GM19328 (cell line): ENCODE measurements at regions not wholly inside any gene's neighbourhood (a gene's known extent, or its start where the extent isn't known, plus 50 kb on each side); places are given as distances from the start of the nearest gene placed in this dataset.

Experiments used
- ATAC-seq: cut with Tn5 transposase; IDR thresholded peaks from one replicate; pipeline ENCODE4 v1.9.1; 2021; ENCODE audit warnings: mild to moderate bottlenecking, moderate library complexity; ENCODE audit not compliant: unreplicated experiment

GRCh38 chr2:19750136-19750535, 151.6 kb downstream of the TTC32 start:
- no peak for ATAC-seq

DNA sequence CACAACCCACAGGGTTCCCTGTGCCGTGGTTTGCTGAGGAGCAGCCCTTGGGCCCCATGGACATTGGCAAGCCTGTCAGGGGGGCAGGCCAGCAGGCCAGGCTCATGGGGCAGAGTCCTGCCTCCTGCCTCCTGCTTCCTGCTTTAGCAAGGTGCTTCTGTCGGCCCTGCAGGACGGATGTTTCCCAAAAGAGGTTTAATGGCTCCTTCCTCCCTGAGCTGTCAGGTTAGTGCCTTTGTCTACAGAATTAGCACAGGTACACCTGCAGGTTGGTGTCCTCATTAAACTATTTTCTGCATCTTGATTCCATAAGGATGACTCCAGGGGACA, 152.3 kb downstream of the TTC32 start:
- ATAC-seq = no peak

- no peak for ATAC-seq
Observed at GRCh38 chr2:19748711-19749506, 152.9 kb downstream of the TTC32 start.

GRCh38 chr2:19748073-19748375, 153.8 kb downstream of the TTC32 start:
- no peak for ATAC-seq

DNA sequence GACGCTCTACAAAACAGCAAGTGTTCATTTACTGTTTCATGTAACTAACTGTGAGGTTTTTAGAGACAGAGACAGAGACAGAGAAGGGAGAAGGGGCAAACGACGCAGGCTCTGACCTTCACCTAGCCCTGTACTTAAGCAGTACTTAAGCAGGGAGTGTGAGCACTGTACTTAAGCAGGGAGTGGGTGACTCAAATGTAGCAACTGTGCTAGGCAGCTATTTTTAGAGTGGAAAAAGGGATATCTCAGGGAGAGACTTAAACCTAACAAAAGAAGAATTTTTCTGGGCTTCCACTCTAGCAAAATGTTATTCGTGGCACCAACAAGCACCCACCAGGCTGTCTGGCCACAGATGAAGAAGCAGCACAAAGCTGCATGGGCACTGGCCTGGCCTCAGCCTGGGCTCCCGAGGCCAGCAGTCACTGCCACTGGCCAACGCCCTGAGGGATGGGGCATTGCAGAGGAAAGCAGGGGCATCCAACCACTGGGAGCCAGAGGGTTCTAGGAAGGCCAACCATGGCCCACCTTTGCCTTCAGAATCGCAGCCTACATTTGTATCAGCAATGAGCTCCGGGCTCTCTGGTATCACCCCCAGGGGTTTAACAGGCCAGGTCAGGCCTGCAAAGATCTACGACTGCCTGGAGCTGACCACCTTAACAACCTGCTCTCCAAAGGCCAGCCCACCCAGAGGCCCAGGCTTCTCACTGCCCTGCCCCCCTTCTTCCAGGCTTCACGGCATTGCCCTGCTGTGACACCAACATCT, 154.3 kb downstream of the TTC32 start:
- ATAC-seq = no peak

DNA sequence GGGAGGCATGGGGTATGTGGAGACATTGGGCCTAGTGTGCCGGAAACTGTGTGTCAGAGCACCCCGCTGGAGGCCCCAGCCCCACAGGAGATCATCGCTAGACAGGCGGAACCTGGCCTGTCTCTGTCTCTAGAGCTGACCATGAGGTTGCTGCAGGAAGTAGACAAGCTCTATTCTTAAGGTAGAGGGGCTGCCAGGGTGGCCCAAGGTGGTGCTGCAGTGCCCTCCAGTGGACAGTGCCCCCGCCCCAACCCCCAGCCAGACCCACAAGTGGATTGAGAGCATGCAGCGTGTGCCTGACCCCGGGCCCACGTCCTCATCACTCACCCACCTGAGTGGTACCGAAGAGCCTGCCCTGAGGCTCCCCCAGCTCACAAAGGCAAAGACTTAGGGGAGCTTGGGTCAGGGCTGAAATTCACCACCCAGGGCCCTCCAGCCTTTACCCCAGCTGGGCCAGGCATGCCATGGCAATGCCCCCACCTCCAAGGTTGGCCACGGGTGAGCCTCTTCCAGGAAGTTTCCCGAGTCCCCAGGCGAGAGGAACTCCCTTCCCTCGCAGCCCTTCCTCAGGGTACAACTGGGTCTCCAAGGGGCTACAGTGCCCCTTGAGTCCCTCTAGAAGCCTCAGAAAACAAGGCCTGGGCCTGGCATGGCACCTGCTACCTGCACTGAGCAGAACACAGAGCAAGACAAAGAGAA, 155.0 kb downstream of the TTC32 start:
- ATAC-seq = no peak

GRCh38 chr2:19746137-19746600, 155.6 kb downstream of the TTC32 start:
- no peak for ATAC-seq

DNA sequence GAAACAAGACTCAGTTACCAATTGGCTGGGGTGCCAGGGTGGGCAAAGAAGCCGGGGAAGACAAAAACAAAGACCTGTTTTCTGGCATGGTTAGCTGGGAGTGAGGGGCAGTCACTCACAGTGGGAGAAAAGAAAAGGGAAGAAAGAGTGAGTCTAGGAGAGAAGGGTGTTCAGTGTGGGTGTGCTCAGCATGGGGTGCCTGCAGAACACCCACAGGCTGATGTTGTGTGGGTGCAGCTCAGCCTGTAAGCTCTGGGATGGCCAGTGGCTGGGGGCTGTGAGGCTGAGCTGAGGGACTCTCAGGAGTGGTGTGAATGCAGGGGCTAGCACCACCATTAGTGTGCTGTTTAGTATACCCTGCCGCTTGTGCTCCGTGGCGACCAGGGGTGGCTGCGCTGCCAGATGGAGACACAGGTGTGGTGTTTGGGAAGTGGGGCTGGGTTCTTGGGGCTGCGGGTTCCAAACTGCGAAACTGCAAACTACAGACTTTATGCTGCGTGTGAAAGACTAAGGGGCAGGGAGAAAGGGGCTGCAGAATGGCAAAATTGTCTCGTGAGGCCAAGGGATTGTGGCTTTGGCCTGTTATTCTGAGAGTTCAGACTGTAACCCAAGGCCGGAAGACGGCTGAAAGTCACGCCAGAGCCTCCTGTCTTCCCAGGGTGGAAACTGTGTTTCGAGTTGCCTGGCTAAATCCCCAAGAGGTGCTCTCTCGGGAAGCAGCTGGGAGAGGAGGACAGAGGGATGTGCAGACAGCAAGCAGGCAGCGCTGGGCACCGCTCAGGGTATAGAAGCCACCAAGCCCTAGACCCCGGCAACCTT, 156.3 kb downstream of the TTC32 start:
- no peak for ATAC-seq

- ATAC-seq = no peak
Observed at GRCh38 chr2:19744456-19745199, 157.2 kb downstream of the TTC32 start.

DNA sequence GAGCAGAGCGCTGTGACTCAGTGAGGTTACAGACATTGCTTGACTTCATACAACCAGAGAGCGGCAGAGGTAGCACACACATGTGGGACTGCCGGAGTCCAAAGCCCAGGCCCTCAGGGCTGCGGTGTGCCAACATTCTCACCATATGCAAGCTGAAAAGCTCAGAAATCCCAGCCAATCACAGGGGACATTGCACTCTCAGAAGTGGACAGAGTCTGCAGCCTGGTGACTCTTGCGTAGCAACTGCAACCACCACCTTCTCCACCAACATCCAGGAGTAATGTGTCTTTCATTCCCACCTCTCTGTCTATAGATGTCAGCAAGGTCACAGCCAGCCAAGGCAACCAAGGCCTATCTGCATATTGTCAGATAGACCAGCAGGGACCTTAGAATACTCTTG, 158.1 kb downstream of the TTC32 start:
- no peak for ATAC-seq

GRCh38 chr2:19742872-19743271, 158.9 kb downstream of the TTC32 start:
- ATAC-seq = no peak

DNA sequence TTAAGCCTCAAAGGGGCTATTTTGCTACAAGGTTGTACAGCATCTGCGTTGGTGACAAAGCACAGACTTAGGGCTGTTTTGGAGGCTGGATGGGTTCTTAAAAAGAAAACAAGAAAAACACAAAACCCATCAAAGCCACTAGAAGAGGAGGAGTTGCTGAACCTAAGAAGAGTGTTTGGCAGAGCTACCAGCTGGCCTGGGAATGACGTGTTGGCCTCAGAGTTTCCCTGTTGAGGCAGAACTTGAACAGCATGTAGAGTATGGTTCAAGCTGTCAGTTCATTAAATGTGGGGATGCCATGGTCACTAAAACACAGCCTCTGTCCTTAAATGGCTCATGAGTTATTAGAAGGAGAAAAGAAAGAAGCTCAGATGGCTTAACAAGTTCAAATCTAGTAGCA, 162.5 kb downstream of the TTC32 start:
- ATAC-seq = no peak

- no peak for ATAC-seq
Observed at GRCh38 chr2:19738707-19739106, 163.1 kb downstream of the TTC32 start.

DNA sequence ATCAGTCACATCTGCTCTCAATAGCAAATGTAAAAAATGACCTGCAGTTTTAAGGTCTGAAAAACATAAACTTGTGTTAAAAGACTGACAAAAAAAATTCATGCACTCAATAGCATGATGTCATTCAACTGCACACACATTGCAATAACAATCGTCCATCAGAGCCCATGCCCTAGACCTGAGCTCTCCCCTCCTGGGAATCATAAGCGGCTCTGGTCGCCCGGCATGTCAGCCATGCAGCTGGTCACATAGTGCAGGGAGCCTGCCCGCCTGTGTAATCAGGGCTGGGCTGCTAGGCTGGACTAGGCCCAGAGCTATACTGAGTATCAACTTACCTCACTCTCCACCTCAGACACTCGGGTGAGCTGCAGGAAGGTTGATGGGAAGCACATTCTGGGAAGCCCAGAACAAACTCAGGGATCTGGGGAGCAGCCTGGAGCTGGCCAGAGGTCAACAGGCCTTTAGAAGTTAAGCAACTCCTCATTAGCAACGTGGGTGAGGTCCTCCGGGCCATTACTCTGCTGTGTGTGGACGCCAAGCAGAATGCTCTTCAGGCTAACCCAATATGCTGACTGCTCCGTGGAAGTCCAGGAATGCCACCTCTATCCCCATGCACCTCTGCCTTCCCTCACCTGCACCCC, 165.5 kb downstream of the TTC32 start:
- ATAC-seq = no peak

GRCh38 chr2:19733951-19734425, 167.8 kb downstream of the TTC32 start:
- no peak for ATAC-seq

DNA sequence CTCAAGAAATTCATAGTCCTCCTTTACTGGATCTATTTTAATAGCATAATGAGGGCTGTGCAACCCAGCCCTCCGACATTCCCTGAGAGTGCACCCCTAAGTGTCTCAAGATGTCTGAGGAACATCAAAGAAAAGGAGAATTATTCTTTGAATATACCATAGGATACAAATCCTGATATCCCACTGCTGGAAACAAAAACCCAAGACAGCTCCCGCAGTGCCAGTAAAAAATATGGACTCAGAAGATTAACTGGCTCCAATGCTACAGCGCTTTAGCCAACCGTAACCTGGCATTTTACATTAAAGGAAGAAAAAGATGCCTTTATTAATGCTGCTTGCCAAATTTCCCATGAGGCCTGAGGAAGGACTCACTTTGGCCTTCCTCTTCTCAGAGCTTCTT, 168.4 kb downstream of the TTC32 start:
- no peak for ATAC-seq

DNA sequence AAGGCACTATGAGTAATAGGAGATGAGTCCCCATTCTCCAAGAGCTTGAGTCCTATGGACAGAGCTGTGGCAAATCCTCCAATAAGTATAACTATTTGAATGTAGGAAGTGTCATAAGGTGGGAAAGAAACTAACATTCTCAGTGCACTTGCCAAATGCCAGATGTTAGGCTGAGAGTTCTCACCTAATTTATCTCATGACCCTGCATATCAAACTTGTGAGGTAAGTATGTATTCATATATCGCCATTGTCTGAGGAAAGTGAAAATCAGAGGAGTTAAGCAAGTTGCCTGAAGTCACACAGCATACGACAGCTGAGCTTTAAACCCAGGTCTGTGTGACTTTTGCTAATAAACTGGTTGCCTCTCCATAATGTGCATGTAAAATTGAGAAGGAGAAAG, 169.5 kb downstream of the TTC32 start:
- ATAC-seq = no peak

GRCh38 chr2:19731515-19731914, 170.3 kb downstream of the TTC32 start:
- no peak for ATAC-seq

GRCh38 chr2:19731037-19731436, 170.7 kb downstream of the TTC32 start:
- no peak for ATAC-seq

- ATAC-seq = no peak
Observed at GRCh38 chr2:19728125-19728524, 173.7 kb downstream of the TTC32 start.
